ENCODE measurements at regions not wholly inside any gene's neighbourhood (a gene's known extent, or its start where the extent isn't known, plus 50 kb on each side); places are given as distances from the start of the nearest gene placed in this dataset.

- DNase-seq = no peak
Measured at GRCh38 chr10:10307551-10307950, 710.1 kb upstream of the CELF2 start.

- DNase-seq = no peak
Measured at GRCh38 chr10:10310498-10310897, 707.2 kb upstream of the CELF2 start.

- DNase-seq = no peak
Measured at GRCh38 chr10:10311966-10312365, 705.7 kb upstream of the CELF2 start.

GRCh38 chr10:10313149-10313835 lies 704.4 kb upstream of the CELF2 start:
- DNase-seq = no peak

GRCh38 chr10:10314626-10315025 lies 703.0 kb upstream of the CELF2 start:
- DNase-seq = no peak

- DNase-seq = no peak
Measured at GRCh38 chr10:10315989-10316388, 701.7 kb upstream of the CELF2 start.

- DNase-seq = no peak
Measured at GRCh38 chr10:10317151-10317550, 700.5 kb upstream of the CELF2 start.

GRCh38 chr10:10318856-10319255 lies 698.8 kb upstream of the CELF2 start:
- DNase-seq = no peak

GRCh38 chr10:10320956-10321355 lies 696.7 kb upstream of the CELF2 start:
- DNase-seq = no peak

GRCh38 chr10:10326116-10326515 lies 691.6 kb upstream of the CELF2 start:
- no peak for DNase-seq

- no peak for DNase-seq
Measured at GRCh38 chr10:10327934-10328333, 689.7 kb upstream of the CELF2 start.

- DNase-seq = no peak
Measured at GRCh38 chr10:10330418-10330817, 687.3 kb upstream of the CELF2 start.

GRCh38 chr10:10332786-10333185 lies 684.9 kb upstream of the CELF2 start:
- DNase-seq = no peak

GRCh38 chr10:10333622-10334021 lies 684.0 kb upstream of the CELF2 start:
- DNase-seq = no peak

GRCh38 chr10:10338339-10338738 lies 679.3 kb upstream of the CELF2 start:
- no peak for DNase-seq

GRCh38 chr10:10346390-10347150 lies 671.1 kb upstream of the CELF2 start:
- DNase-seq = no peak

- no peak for DNase-seq
Measured at GRCh38 chr10:10350050-10350449, 667.6 kb upstream of the CELF2 start.

- DNase-seq = no peak
Measured at GRCh38 chr10:10351451-10351850, 666.2 kb upstream of the CELF2 start.

GRCh38 chr10:10353326-10353868 lies 664.3 kb upstream of the CELF2 start:
- DNase-seq = no peak

- DNase-seq = no peak
Measured at GRCh38 chr10:10359263-10359662, 658.4 kb upstream of the CELF2 start.

GRCh38 chr10:10361301-10361885 lies 656.3 kb upstream of the CELF2 start:
- DNase-seq = no peak

GRCh38 chr10:10362800-10363199 lies 654.9 kb upstream of the CELF2 start:
- no peak for DNase-seq

GRCh38 chr10:10363217-10363616 lies 654.5 kb upstream of the CELF2 start:
- DNase-seq = no peak

Data from muscle of arm (tissue), 1 donor.